Liver (tissue), 8 donors: ENCODE measurements at regions not wholly inside any gene's neighbourhood (a gene's known extent, or its start where the extent isn't known, plus 50 kb on each side); places are given as distances from the start of the nearest gene placed in this dataset.

Experiments used
- DNase-seq: peaks from one replicate; pipeline ENCODE4 v3.0.0-alpha.2; 2017; ENCODE audit warnings: low spot score
- H3K27ac ChIP-seq, 2 donors: one replicate each; pipeline ENCODE4 v1.7.0; 2013; ENCODE audit warnings: inconsistent platforms in 2 of 2, low read length in 2 of 2, control low read depth in 1 of 2, low read depth in 1 of 2, mild to moderate bottlenecking in 1 of 2
- H3K27me3 ChIP-seq, 4 donors: one replicate each; pipeline versions ENCODE4 v1.6.1 to v1.7.0; 2013; ENCODE audit warnings: low read length in 3 of 4, inconsistent platforms in 1 of 4, mild to moderate bottlenecking in 1 of 4, moderate library complexity in 1 of 4; ENCODE audit not compliant: control insufficient read depth in 4 of 4, insufficient read depth in 4 of 4
- H3K36me3 ChIP-seq, 4 donors: one replicate each; pipeline versions ENCODE4 v1.6.1 to v1.7.0; 2013; ENCODE audit warnings: low read length in 3 of 4, mild to moderate bottlenecking in 3 of 4, low read depth in 1 of 4, moderate library complexity in 1 of 4; ENCODE audit not compliant: control insufficient read depth in 4 of 4, insufficient read depth in 3 of 4
- H3K4me1 ChIP-seq, 4 donors: one replicate each; pipeline versions ENCODE4 v1.6.1 to v1.7.0; 2013; ENCODE audit warnings: low read length in 3 of 4, mild to moderate bottlenecking in 3 of 4, moderate library complexity in 1 of 4; ENCODE audit not compliant: control insufficient read depth in 4 of 4, insufficient read depth in 4 of 4
- H3K4me3 ChIP-seq, 3 donors: one replicate each; pipeline versions ENCODE4 v1.6.1 to v1.7.0; 2013; ENCODE audit warnings: low read length in 3 of 3, control low read depth in 1 of 3, low read depth in 1 of 3, mild to moderate bottlenecking in 1 of 3
- H3K9ac ChIP-seq, 2 donors: one replicate each; pipeline ENCODE4 v1.7.0; 2013; ENCODE audit warnings: low read length in 2 of 2, mild to moderate bottlenecking in 2 of 2, moderate library complexity in 2 of 2, control low read depth in 1 of 2, low read depth in 1 of 2
- H3K9me3 ChIP-seq, 4 donors: one replicate each; pipeline versions ENCODE4 v1.6.1 to v1.7.0; 2013; ENCODE audit warnings: low read length in 3 of 4; ENCODE audit not compliant: control insufficient read depth in 4 of 4
- ATF3 ChIP-seq: IDR thresholded peaks from 2 replicates; pipeline ENCODE4 v1.6.1; 2016; ENCODE audit warnings: antibody characterized with exemption
- CTCF ChIP-seq: fragments of 150-350 bp; IDR thresholded peaks from 2 replicates; pipeline ENCODE4 v1.5.1; 2017; ENCODE audit warnings: improper control_type of control experiment, low read depth, low read length; ENCODE audit not compliant: missing input control
- FOXA2 ChIP-seq: IDR thresholded peaks from 2 replicates; pipeline ENCODE4 v1.6.1; 2016; ENCODE audit warnings: antibody characterized with exemption
- GABPA ChIP-seq, 2 donors: IDR thresholded peaks in 1 of 2; conservative IDR thresholded peaks in 1 of 2; 2 replicates each; pipeline ENCODE4 v1.6.1; 2016; ENCODE audit warnings: antibody characterized with exemption in 2 of 2, mild to moderate bottlenecking in 1 of 2, moderate library complexity in 1 of 2
- HNF4A ChIP-seq, 2 donors: conservative IDR thresholded peaks; 2 replicates each; pipeline ENCODE4 v1.6.1; 2016; ENCODE audit warnings: antibody characterized with exemption in 2 of 2, mild to moderate bottlenecking in 2 of 2
- JUND ChIP-seq, 2 donors: IDR thresholded peaks; 2 replicates each; pipeline ENCODE4 v1.6.1; 2016; ENCODE audit warnings: antibody characterized with exemption in 2 of 2
- MAX ChIP-seq: IDR thresholded peaks from 2 replicates; pipeline ENCODE4 v1.6.1; 2016; ENCODE audit warnings: antibody characterized with exemption
- NR2F2 ChIP-seq: IDR thresholded peaks from 2 replicates; pipeline ENCODE4 v1.6.1; 2016; ENCODE audit warnings: antibody characterized with exemption
- RAD21 ChIP-seq, 2 donors: IDR thresholded peaks; 2 replicates each; pipeline ENCODE4 v1.6.1; 2016; ENCODE audit warnings: antibody characterized with exemption in 2 of 2, mild to moderate bottlenecking in 2 of 2
- REST ChIP-seq: IDR thresholded peaks from 2 replicates; pipeline ENCODE4 v1.6.1; 2016; ENCODE audit warnings: antibody characterized with exemption, mild to moderate bottlenecking
- RXRA ChIP-seq, 2 donors: IDR thresholded peaks; 2 replicates each; pipeline ENCODE4 v1.6.1; 2017 to 2018; ENCODE audit warnings: antibody characterized with exemption in 2 of 2, mild to moderate bottlenecking in 1 of 2
- YY1 ChIP-seq: IDR thresholded peaks from 2 replicates; pipeline ENCODE4 v1.6.1; 2016; ENCODE audit warnings: antibody characterized with exemption, mild to moderate bottlenecking
- WGBS: extraction: QIAGEN DNeasy Blood & Tissue Kit; methylation state at CpG from one replicate; pipeline ENCODE4 v1.1.7; 2013; 5-methylcytosine and 5-hydroxymethylcytosine counted together
- donor health status: healthy.
- donor health status: healthy.
- donor health status: healthy.
- donor health status: healthy.
- donor health status: healthy.

- Histone ChIP-seq H3K4me1 (peaks cover 7 to 37% (median 13%) of the 10 kb centered on the region in 4 donors), H3K9ac (no peak overlapping the region), H3K4me3 (no peak overlapping the region), H3K27me3 (no peaks in the 10 kb centered on the region), H3K36me3 (no peaks in the 10 kb centered on the region), H3K27ac (no peak overlapping the region), H3K9me3 (no peaks in the 10 kb centered on the region)
- TF ChIP-seq REST (no peak), NR2F2 (no peak), RAD21 (IDR thresholded peaks at IDR 0.05) (no peak), FOXA2 (no peak), ATF3 (no peak), GABPA (IDR thresholded peaks at IDR 0.05 in 1 of 2, conservative IDR thresholded peaks at IDR 0.05 in 1 of 2) (no peak), JUND (IDR thresholded peaks at IDR 0.05) (no peak), MAX (no peak)
- WGBS, result 76% methylated on average over 4 of the region's 4 CpGs
- DNase-seq, result no peak
Measured at GRCh38 chr9:4423207-4423610, 67.1 kb upstream of the SLC1A1 start.

GRCh38 chr9:4422495-4422894 is 67.8 kb upstream of the SLC1A1 start:
- WGBS, result 65% methylated on average over 2 of the region's 2 CpGs
- H3K9me3 ChIP-seq, result no peaks in the 10 kb centered on the region
- H3K4me3 ChIP-seq, result no peak overlapping the region
- peaks cover 12 to 44% (median 17%) of the 10 kb centered on the region in 4 donors for H3K4me1 ChIP-seq
- TF ChIP-seq HNF4A (conservative IDR thresholded peaks at IDR 0.05) (no peak), GABPA (IDR thresholded peaks at IDR 0.05 in 1 of 2, conservative IDR thresholded peaks at IDR 0.05 in 1 of 2) (no peak), CTCF (no peak), REST (no peak), NR2F2 (no peak), FOXA2 (no peak), YY1 (no peak), RXRA (IDR thresholded peaks at IDR 0.05) (no peak), ATF3 (no peak)
- H3K27ac ChIP-seq, result no peak overlapping the region
- no peaks in the 10 kb centered on the region for H3K27me3 ChIP-seq
- H3K9ac ChIP-seq, result no peak overlapping the region
- no peaks in the 10 kb centered on the region for H3K36me3 ChIP-seq
- no peak for DNase-seq
